T47D (cell line): ENCODE measurements at regions not wholly inside any gene's neighbourhood (a gene's known extent, or its start where the extent isn't known, plus 50 kb on each side); places are given as distances from the start of the nearest gene placed in this dataset.

Experiments used
- DNase-seq, 2 experiments: peaks; one replicate each; pipeline versions ENCODE4 v3.0.0 to v3.0.0-alpha.2; 2011 to 2012; ENCODE audit warnings: low read depth in 1 of 2, low spot score in 1 of 2
- JUND ChIP-seq: IDR thresholded peaks from 2 replicates; pipeline ENCODE4 v1.6.1; 2012; ENCODE audit warnings: low read depth
- in situ Hi-C: cut with HindIII; loops from 2 replicates; pipeline ENCODE4 v1.10.0; 2016; ENCODE audit warnings: low sequenced_read_pairs, low pct_unique_long_range_greater_than_20kb

- in situ Hi-C loops: no loop called here
Measured at GRCh38 chr10:128499486-128499885, 373.3 kb upstream of the MKI67 start.

DNA sequence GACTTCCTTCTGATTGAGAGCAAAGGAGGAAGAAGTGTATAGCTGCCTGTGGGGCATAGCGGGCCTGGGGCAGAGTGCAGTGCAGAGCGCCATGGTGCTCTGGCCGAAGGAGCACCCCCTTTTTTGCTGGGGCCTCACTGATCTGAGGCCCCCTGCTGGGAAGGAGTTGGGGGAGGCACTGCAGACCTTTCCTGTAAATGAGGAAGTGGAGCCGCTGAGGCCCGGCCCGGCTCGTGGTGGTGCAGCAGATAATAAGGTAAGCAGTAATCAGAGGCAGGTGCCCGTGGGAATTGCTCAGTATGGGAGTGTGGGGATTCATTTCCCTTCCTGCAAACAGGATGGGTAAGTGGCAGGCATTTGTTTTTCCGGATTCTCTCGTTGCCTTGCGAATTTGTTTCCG lies 373.7 kb upstream of the MKI67 start:
- in situ Hi-C loops: no loop called here
- no peak for TF ChIP-seq JUND
- DNase-seq: no peak

More at GRCh38 chr10:128499486-128499885, 373.3 kb upstream of the MKI67 start:
- TF ChIP-seq JUND: no peak
- DNase-seq: no peak

- in situ Hi-C loops: no loop called here
- no peak for DNase-seq
Measured at GRCh38 chr10:128500642-128501041, 374.4 kb upstream of the MKI67 start.

DNA sequence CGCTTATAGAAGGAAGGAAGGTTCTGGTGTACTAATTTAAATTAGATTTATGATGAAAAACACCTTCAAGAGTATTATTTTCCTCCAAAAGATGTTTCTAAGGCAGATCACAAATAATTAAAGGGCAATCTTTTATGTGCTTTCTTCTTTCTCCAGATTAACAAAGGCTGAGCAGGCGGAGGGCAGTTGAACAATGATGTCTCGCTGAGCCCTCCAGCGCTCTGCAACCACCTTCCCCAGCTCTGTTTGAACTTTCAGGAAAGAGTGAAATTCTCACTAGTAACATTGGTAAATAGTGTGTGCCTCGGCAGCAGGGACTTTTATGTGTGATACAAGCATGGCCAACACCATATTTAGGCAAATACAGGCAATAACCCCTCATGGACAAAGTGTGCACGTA lies 379.1 kb upstream of the MKI67 start:
- TF ChIP-seq JUND: no peak
- no peak for DNase-seq
- in situ Hi-C loops: no loop called here

More at GRCh38 chr10:128500642-128501041, 374.4 kb upstream of the MKI67 start:
- TF ChIP-seq JUND: no peak

GRCh38 chr10:128506423-128506822 lies 380.2 kb upstream of the MKI67 start:
- no peak for TF ChIP-seq JUND
- in situ Hi-C loops: no loop called here
- DNase-seq: no peak

DNA sequence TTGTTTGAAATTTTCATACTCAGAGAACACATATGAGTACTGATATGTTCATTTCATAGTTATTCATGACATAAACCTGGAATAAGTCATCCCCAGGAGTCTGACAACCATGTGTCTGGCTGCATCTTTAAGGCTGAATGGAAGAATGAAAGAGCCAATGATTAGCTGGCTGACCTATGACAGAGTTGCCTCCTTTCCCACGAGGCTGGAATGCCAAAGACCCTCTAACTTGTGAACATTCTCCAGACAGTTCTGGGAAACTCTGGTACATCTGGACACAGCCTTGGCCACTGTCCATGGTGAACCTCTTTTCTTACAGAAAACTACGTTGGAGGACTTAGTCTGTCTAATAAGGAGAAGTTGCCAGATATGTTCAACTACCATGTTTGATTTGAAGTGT lies 380.8 kb upstream of the MKI67 start:
- in situ Hi-C loops: no loop called here
- TF ChIP-seq JUND: no peak
- DNase-seq: no peak

GRCh38 chr10:128511284-128511683 lies 385.1 kb upstream of the MKI67 start:
- DNase-seq: no peak

GRCh38 chr10:128512767-128513166 lies 386.5 kb upstream of the MKI67 start:
- DNase-seq: no peak
- no peak for TF ChIP-seq JUND
- in situ Hi-C loops: no loop called here

More at GRCh38 chr10:128511284-128511683, 385.1 kb upstream of the MKI67 start:
- in situ Hi-C loops: no loop called here
- TF ChIP-seq JUND: no peak

- DNase-seq: no peak
- TF ChIP-seq JUND: no peak
- in situ Hi-C loops: no loop called here
Measured at GRCh38 chr10:128514536-128514935, 388.3 kb upstream of the MKI67 start.

DNA sequence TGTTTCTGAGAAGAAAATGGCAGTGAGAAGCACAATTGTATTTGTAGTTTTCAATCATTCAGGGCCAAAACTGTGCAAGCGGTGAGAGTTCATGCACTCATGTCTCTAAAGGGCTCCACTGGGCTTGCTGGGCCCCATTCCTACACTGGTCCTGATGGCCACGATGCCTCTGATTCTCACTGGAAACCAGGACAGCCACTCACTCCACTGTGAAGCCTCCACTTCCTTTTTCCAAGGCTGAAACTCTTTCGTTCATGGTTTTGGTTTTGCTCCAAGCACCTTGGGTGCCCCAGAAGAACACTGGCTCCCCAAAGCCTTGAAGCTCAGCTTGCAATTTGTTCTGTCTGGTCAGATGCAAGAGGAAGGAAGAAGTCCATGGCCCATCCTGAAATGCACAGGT lies 390.0 kb upstream of the MKI67 start:
- in situ Hi-C loops: no loop called here
- TF ChIP-seq JUND: no peak
- DNase-seq: no peak

- no peak for TF ChIP-seq JUND
- in situ Hi-C loops: no loop called here
- no peak for DNase-seq
Measured at GRCh38 chr10:128517167-128517566, 390.9 kb upstream of the MKI67 start.

- in situ Hi-C loops: no loop called here
Measured at GRCh38 chr10:128518000-128518399, 391.8 kb upstream of the MKI67 start.

GRCh38 chr10:128519581-128519980 lies 393.4 kb upstream of the MKI67 start:
- in situ Hi-C loops: no loop called here
- no peak for DNase-seq
- TF ChIP-seq JUND: no peak

More at GRCh38 chr10:128518000-128518399, 391.8 kb upstream of the MKI67 start:
- no peak for DNase-seq
- no peak for TF ChIP-seq JUND

GRCh38 chr10:128520211-128520815 lies 394.1 kb upstream of the MKI67 start:
- in situ Hi-C loops: no loop called here
- no peak for TF ChIP-seq JUND
- DNase-seq: no peak
